Common myeloid progenitor, CD34-positive (primary cell): ENCODE measurements at regions not wholly inside any gene's neighbourhood (a gene's known extent, or its start where the extent isn't known, plus 50 kb on each side); places are given as distances from the start of the nearest gene placed in this dataset.

Source experiments
- CTCF ChIA-PET: fragments of 350-600 bp; sonication (Branson Sonifier 250); formaldehyde crosslinking; loops from one replicate; lab custom pipeline; 2021; ENCODE audit warnings: antibody characterized with exemption; lab: Charles Lee
- POLR2A ChIA-PET: fragments of 350-600 bp; sonication (Branson Sonifier 250); formaldehyde crosslinking; loops from one replicate; lab custom pipeline; 2021; ENCODE audit warnings: antibody characterized with exemption; lab: Charles Lee
- DNase-seq, 3 donors: peaks; one replicate each; pipeline versions ENCODE4 v3.0.0 to v3.0.0-alpha.2; 2013
- H3K27ac ChIP-seq, 2 experiments: 1 replicate in 1 of 2; 2 replicates in 1 of 2; pipeline ENCODE4 v1.7.0; 2013; ENCODE audit warnings: inconsistent platforms in 2 of 2, low read length in 2 of 2, mild to moderate bottlenecking in 2 of 2, low read depth in 1 of 2, moderate library complexity in 1 of 2; ENCODE audit not compliant: severe bottlenecking in 2 of 2, insufficient read depth in 1 of 2, poor library complexity in 1 of 2
- H3K27me3 ChIP-seq, 5 experiments: replicated peaks in 2 of 5; 1 replicate in 3 of 5; 2 replicates in 2 of 5; pipeline versions ENCODE4 v1.6.1 to v1.7.0; 2013; ENCODE audit warnings: low read length in 4 of 5, mild to moderate bottlenecking in 2 of 5, moderate library complexity in 2 of 5, inconsistent platforms in 1 of 5; ENCODE audit not compliant: insufficient read depth in 5 of 5, control insufficient read depth in 4 of 5
- H3K36me3 ChIP-seq, 4 experiments: 1 replicate in 2 of 4; 2 replicates in 2 of 4; pipeline versions ENCODE4 v1.6.1 to v1.7.0; 2013; ENCODE audit warnings: low read length in 3 of 4, control low read depth in 1 of 4, mild to moderate bottlenecking in 1 of 4; ENCODE audit not compliant: control insufficient read depth in 4 of 4, insufficient read depth in 4 of 4
- H3K4me1 ChIP-seq, 4 experiments: 1 replicate in 3 of 4; 2 replicates in 1 of 4; pipeline versions ENCODE4 v1.6.1 to v1.7.1; 2013; ENCODE audit warnings: low read length in 3 of 4, mild to moderate bottlenecking in 3 of 4, control low read depth in 1 of 4, inconsistent platforms in 1 of 4, moderate library complexity in 1 of 4; ENCODE audit not compliant: control insufficient read depth in 4 of 4, insufficient read depth in 4 of 4; ENCODE audit errors: control extremely low read depth in 1 of 4
- H3K4me3 ChIP-seq, 7 experiments: 1 replicate in 4 of 7; 2 replicates in 3 of 7; pipeline versions ENCODE4 v1.5.1 to v1.7.0; 2013; ENCODE audit warnings: mild to moderate bottlenecking in 7 of 7, low read length in 6 of 7, moderate library complexity in 6 of 7, inconsistent platforms in 2 of 7, low read depth in 2 of 7, control low read depth in 1 of 7; ENCODE audit not compliant: insufficient read depth in 4 of 7, control insufficient read depth in 1 of 7; ENCODE audit errors: extremely low read depth in 1 of 7
- H3K9me3 ChIP-seq, 5 experiments: 1 replicate in 4 of 5; 2 replicates in 1 of 5; pipeline versions ENCODE4 v1.6.1 to v1.7.1; 2013; ENCODE audit warnings: low read length in 4 of 5, mild to moderate bottlenecking in 2 of 5, inconsistent platforms in 1 of 5, low read depth in 1 of 5, moderate library complexity in 1 of 5; ENCODE audit not compliant: control insufficient read depth in 4 of 5, insufficient read depth in 2 of 5; ENCODE audit errors: control extremely low read depth in 1 of 5
- WGBS: methylation state at CpG from one replicate; pipeline ENCODE4 v1.1.5; 2013; ENCODE audit not compliant: insufficient coverage; 5-methylcytosine and 5-hydroxymethylcytosine counted together

DNA sequence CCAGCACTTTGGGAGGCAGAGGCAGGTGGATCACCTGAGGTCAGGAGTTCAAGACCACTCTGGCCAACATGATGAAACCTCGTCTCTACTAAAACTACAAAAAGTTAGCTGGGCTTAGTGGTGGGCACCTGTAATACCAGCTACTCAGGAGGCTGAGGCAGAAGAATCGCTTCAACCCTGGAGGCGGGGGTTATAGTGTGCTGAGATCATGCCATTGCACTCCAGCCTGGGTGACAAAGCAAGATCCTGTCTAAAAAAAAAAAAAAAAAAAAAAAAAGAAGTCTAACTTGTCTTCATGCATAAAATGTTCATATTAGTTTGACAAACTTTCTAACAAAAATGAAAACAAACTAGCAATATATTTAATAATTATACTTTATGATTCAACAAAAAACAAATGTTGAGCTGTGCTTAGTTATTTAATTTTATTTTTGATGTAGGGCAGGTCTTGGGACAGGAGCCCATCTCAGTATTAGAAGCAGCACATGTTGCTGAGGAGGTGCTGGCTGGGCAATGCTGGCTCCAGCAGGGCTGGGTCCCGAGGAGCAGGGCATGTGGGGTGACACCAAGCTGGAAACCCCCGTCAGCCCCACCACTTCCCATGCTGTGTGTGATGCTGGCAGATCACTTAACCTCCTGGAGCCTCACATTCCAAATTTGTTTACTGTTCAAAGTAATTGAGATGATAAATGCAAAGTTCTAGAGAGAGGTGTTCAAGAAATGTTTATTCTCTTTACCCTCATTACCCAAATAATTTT lies 335.3 kb upstream of the KLF6 start:
- no peak overlapping the region for H3K4me3 ChIP-seq
- WGBS, result 80% methylated on average over 2 of the region's 5 CpGs
- peaks cover 0 to 14% (median 7%) of the 10 kb centered on the region in 4 experiments for H3K4me1 ChIP-seq
- no peaks in the 10 kb centered on the region for H3K27me3 ChIP-seq
- DNase-seq, result peak in 2 of 3 donors; percentile 58 to 69
- H3K9me3 ChIP-seq, result peaks cover 0 to 9% (median 0%) of the 10 kb centered on the region in 5 experiments
- H3K36me3 ChIP-seq, result no peaks in the 10 kb centered on the region
- no peak overlapping the region for H3K27ac ChIP-seq
- ChIA-PET CTCF (no interaction called here), POLR2A (interaction anchor here (1.3 kb wide), 1 partner anchor 9 kb away, joined by 4 read pairs; no protein-coding TSS in a partner anchor)

DNA sequence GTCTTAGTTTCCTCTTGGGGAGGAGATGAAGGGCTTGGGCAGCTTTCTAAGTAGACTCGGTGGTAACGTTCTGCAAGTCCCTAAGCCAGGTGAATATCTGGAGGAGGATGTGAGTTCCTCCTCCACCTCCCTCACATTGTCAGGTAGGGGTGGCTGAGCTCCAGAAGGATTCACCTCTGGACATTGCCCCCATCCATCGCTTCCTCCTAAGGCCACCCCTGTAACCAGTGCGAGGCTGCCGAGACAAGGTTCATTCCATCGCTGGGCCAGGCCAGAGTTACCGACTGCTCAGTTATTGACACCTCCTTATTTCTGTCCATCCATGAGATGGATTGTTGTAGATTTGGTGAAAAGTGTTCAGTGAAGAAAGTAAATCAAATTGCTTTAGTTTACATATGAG lies 334.1 kb upstream of the KLF6 start:
- Histone ChIP-seq H3K27me3 (no peaks in the 10 kb centered on the region), H3K27ac (no peak overlapping the region), H3K36me3 (no peaks in the 10 kb centered on the region), H3K9me3 (peaks cover 0 to 7% (median 0%) of the 10 kb centered on the region in 5 experiments), H3K4me1 (peaks cover 0 to 14% (median 7%) of the 10 kb centered on the region in 4 experiments), H3K4me3 (no peak overlapping the region)
- whole genome bisulfite sequencing, result 100% methylated on average over 4 of the region's 7 CpGs
- POLR2A ChIA-PET, result no interaction called here
- DNase-seq, result no peak
- CTCF ChIA-PET, result no interaction called here

DNA sequence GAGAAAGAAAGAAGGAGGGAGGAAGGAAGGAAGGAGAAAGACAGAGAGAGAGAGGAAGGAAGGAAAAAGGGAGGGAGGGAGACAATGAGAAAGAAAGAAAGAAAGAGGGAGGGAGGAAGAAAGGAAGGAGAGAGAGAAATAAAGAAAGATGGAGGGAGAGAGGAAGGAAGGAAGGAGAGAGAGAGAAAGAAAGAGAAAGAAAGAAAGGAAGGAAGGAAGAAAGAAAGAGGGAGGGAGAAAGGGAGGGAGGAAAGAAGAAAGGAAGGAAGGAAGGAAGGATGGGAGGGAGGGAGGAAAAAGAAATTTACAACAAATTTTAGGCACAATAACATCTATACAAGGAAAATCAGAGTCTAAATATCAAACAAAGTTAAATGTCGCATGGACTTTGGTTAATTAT lies 332.6 kb upstream of the KLF6 start:
- Histone ChIP-seq H3K27me3 (no peaks in the 10 kb centered on the region), H3K4me1 (peaks cover 0 to 14% (median 7%) of the 10 kb centered on the region in 4 experiments), H3K9me3 (peaks cover 0 to 7% (median 0%) of the 10 kb centered on the region in 5 experiments), H3K36me3 (no peaks in the 10 kb centered on the region), H3K27ac (no peak overlapping the region), H3K4me3 (no peak overlapping the region)
- WGBS, result 100% methylated on average over 1 of the region's 1 CpG
- POLR2A ChIA-PET, result no interaction called here
- CTCF ChIA-PET, result no interaction called here
- DNase-seq, result no peak

DNA sequence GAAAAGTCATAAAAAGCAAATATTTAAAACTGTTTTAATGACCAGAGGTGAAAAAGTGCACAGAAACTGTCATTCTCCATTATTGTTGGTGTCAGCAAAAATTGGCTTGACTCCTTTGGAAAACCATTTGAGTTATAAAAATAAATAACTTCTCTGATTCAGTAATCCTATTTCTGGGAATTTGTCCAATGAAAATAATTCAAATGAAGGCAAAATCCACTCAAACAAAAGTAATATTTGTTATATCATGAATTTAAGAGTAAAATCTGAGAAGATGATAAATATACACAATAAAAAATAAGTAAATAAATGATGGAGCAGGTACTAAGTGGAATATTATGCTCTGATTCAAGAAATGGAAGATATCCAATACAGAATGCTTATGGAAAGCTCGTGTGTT lies 326.6 kb upstream of the KLF6 start:
- H3K4me1 ChIP-seq, result no peaks in the 10 kb centered on the region
- DNase-seq, result no peak
- H3K4me3 ChIP-seq, result no peak overlapping the region
- H3K36me3 ChIP-seq, result no peaks in the 10 kb centered on the region
- H3K9me3 ChIP-seq, result peaks cover 0 to 7% (median 0%) of the 10 kb centered on the region in 5 experiments
- ChIA-PET POLR2A (interaction anchor here (0.7 to 1.7 kb wide), 2 partner anchors 9 to 160 kb away, joined by 4 to 7 read pairs; no protein-coding TSS in a partner anchor), CTCF (no interaction called here)
- no CpG with 5 or more reads among the region's 1 CpG for WGBS
- H3K27me3 ChIP-seq, result no peaks in the 10 kb centered on the region
- H3K27ac ChIP-seq, result no peak overlapping the region

DNA sequence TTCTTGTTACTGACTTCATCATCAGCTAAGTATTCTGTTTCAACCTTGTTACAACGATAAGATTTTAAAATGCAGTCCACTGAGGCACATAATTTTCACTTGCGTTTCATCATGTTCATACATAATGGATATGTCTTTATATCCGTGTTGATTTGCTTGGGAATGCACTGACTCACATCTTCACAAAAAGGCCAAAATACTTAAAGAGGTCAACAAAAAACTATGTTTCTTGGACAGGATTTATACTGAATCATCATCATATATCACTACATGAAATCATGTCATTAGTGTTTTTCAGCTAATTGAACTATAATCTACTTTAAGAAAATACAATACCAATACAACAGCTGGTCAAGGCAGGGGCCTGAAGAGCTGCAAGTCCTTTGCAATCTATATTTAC lies 324.5 kb upstream of the KLF6 start:
- Histone ChIP-seq H3K36me3 (no peaks in the 10 kb centered on the region), H3K4me3 (no peak overlapping the region), H3K4me1 (no peaks in the 10 kb centered on the region), H3K27me3 (no peaks in the 10 kb centered on the region), H3K9me3 (peaks cover 0 to 5% (median 0%) of the 10 kb centered on the region in 5 experiments), H3K27ac (no peak overlapping the region)
- ChIA-PET POLR2A (no interaction called here), CTCF (no interaction called here)
- no peak for DNase-seq
- 100% methylated on average over 2 of the region's 3 CpGs for WGBS

DNA sequence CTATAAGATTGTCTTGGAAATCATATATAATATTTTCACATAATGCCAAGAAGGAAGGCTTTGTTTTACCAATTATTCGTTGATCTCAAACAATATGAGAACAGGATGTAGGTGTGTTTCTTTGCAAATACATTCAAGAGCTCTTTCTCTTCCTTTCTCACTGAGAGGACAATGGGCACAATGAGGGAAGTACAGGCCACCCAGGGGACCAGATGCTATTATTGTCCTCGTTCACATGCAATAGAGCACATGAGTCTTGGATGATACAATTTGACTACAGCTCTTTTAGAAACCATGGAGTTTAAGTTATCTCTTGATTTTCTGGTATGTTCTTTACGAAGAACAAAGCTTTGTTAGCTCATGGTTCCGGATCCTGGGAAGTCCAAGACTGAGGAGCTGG lies 323.7 kb upstream of the KLF6 start:
- no peak overlapping the region for H3K4me3 ChIP-seq
- peaks cover 0 to 5% (median 0%) of the 10 kb centered on the region in 5 experiments for H3K9me3 ChIP-seq
- H3K27ac ChIP-seq, result no peak overlapping the region
- DNase-seq, result no peak
- no peaks in the 10 kb centered on the region for H3K27me3 ChIP-seq
- 85% methylated on average over 2 of the region's 4 CpGs for WGBS
- H3K36me3 ChIP-seq, result no peaks in the 10 kb centered on the region
- ChIA-PET POLR2A (no interaction called here), CTCF (no interaction called here)
- H3K4me1 ChIP-seq, result no peaks in the 10 kb centered on the region

DNA sequence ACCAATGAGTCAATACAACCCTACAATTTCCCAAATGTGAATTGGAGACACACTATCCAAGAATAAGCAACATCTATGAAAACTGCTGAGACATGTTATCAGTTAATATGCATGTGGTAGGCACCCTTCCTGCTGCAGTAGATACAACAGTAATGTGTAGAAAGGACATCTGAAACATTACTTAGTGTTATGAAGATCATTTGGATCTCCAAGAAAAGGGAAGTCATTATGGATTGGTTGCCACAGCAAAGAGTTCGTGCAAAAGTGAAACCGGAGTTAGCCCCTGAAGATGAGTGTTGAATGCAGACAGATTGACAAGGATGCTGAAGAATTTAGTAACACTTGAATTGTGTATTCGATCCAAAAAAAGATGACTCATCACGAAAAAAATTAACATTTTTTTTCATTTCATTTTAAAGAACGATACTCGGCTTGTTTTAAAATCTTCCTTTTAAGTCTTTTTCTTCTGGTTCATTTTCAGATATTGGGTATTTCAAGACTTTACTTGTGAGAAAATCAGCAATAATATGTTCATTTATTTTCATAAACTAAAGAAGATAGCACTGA lies 322.4 kb upstream of the KLF6 start:
- DNase-seq, result peak; percentile 26 to 87 (median 85)
- Histone ChIP-seq H3K4me1 (no peaks in the 10 kb centered on the region), H3K27me3 (no peaks in the 10 kb centered on the region), H3K36me3 (no peaks in the 10 kb centered on the region), H3K4me3 (no peak overlapping the region), H3K27ac (no peak overlapping the region), H3K9me3 (peaks cover 0 to 5% (median 0%) of the 10 kb centered on the region in 5 experiments)
- POLR2A ChIA-PET, result interaction anchor here (0.6 kb wide), 1 partner anchor 719 kb away, joined by 3 read pairs; no protein-coding TSS in a partner anchor
- CTCF ChIA-PET, result no interaction called here
- 60% methylated on average over 1 of the region's 6 CpGs for WGBS
